Neural cell (in vitro differentiated cells): ENCODE measurements at regions not wholly inside any gene's neighbourhood (a gene's known extent, or its start where the extent isn't known, plus 50 kb on each side); places are given as distances from the start of the nearest gene placed in this dataset.

ENCODE experiments used
- EP300 ChIP-seq: fragments of 450-650 bp; conservative IDR thresholded peaks from 2 replicates; pipeline ENCODE4 v1.6.1; 2014; ENCODE audit warnings: antibody characterized with exemption, mild to moderate bottlenecking, moderate library complexity; ENCODE audit not compliant: poor library complexity, severe bottlenecking
- EZH2 ChIP-seq: fragments of 200-600, 300-800 bp; shearing (Covaris generic), sonication (generic); IDR thresholded peaks from 2 replicates; pipeline ENCODE4 v1.6.1; 2014; ENCODE audit warnings: antibody characterized with exemption, low read length, borderline replicate concordance, mild to moderate bottlenecking; ENCODE audit not compliant: insufficient read depth, poor library complexity, severe bottlenecking
- MXI1 ChIP-seq: fragments of 450-650 bp; conservative IDR thresholded peaks from 2 replicates; pipeline ENCODE4 v1.6.1; 2014; ENCODE audit warnings: antibody characterized with exemption, mild to moderate bottlenecking; ENCODE audit not compliant: poor library complexity, severe bottlenecking
- TF ChIP-seq, protein P1 (sequence below): fragments of 450-650 bp; IDR thresholded peaks from 2 replicates; pipeline ENCODE4 v1.5.1; 2014; ENCODE audit warnings: antibody characterized with exemption, mild to moderate bottlenecking, moderate library complexity; ENCODE audit not compliant: poor library complexity, severe bottlenecking

DNA sequence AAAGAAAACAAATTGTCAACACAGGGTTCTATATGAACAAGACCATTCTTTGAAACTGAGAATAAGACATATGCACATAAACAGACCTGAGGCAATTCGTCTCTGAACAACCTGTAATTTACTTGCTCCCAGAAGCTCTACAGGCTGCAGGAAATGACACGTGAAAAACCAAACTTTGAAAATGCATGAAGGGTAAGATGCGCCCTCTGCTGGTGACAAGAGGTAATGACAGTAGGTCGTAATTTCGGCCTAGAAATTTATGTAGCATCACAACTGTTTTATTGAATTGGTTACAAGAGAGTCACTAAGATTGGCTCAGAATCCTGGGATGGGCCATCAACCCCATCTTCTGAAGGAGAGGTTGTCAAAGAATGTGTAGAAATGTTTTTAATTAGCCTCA lies 276.5 kb downstream of the PPP4R3C start:
- TF ChIP-seq, protein P1, sequence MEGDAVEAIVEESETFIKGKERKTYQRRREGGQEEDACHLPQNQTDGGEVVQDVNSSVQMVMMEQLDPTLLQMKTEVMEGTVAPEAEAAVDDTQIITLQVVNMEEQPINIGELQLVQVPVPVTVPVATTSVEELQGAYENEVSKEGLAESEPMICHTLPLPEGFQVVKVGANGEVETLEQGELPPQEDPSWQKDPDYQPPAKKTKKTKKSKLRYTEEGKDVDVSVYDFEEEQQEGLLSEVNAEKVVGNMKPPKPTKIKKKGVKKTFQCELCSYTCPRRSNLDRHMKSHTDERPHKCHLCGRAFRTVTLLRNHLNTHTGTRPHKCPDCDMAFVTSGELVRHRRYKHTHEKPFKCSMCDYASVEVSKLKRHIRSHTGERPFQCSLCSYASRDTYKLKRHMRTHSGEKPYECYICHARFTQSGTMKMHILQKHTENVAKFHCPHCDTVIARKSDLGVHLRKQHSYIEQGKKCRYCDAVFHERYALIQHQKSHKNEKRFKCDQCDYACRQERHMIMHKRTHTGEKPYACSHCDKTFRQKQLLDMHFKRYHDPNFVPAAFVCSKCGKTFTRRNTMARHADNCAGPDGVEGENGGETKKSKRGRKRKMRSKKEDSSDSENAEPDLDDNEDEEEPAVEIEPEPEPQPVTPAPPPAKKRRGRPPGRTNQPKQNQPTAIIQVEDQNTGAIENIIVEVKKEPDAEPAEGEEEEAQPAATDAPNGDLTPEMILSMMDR = peak; percentile 57
- TF ChIP-seq EP300 (no peak), EZH2 (no peak), MXI1 (no peak)
